Activated B cell treated with CpG ODN at 0.5 μM for 24 hours (primary cell): ENCODE measurements at regions not wholly inside any gene's neighbourhood (a gene's known extent, or its start where the extent isn't known, plus 50 kb on each side); places are given as distances from the start of the nearest gene placed in this dataset.

Experiments
- ATAC-seq: fragments of 200-7000 bp; cut with Tn5 transposase; one replicate; pipeline ENCODE4 v1.10.0; 2021; ENCODE audit warnings: low read depth, mild to moderate bottlenecking, moderate library complexity
- CTCF ChIA-PET: fragments of 350-600 bp; sonication (Branson Sonifier 250); formaldehyde crosslinking; loops from one replicate; lab custom pipeline; 2021; ENCODE audit warnings: antibody characterized with exemption; lab: Charles Lee
- POLR2A ChIA-PET: fragments of 350-600 bp; sonication (Branson Sonifier 250); formaldehyde crosslinking; loops from one replicate; lab custom pipeline; 2021; ENCODE audit warnings: antibody characterized with exemption; lab: Charles Lee
- DNase-seq: peaks from one replicate; pipeline ENCODE4 v3.0.0; 2022
- H3K27ac Mint-ChIP-seq: one replicate; pipeline ENCODE4 v1.8.0; 2020; ENCODE audit warnings: mixed read lengths
- H3K27me3 Mint-ChIP-seq: one replicate; pipeline ENCODE4 v1.8.0; 2021; ENCODE audit warnings: mixed read lengths
- H3K36me3 Mint-ChIP-seq: one replicate; pipeline ENCODE4 v1.8.0; 2021; ENCODE audit warnings: low read depth, mixed read lengths
- H3K4me1 Mint-ChIP-seq: one replicate; pipeline ENCODE4 v1.8.0; 2021; ENCODE audit warnings: mixed read lengths
- H3K4me3 Mint-ChIP-seq: one replicate; pipeline ENCODE4 v1.8.0; 2020; ENCODE audit warnings: mild to moderate bottlenecking, mixed read lengths
- H3K9me3 Mint-ChIP-seq: one replicate; pipeline ENCODE4 v1.8.0; 2020; ENCODE audit warnings: mixed read lengths
- CTCF ChIP-seq: fragments of 200-600 bp; IDR thresholded peaks from one replicate; pipeline ENCODE4 v1.8.0; 2022; ENCODE audit warnings: antibody characterized with exemption, mild to moderate bottlenecking
- intact Hi-C: fragments of 100-400 bp; cut with micrococcal nuclease; formaldehyde crosslinking; loops from one replicate; pipeline ENCODE4 v1.15.1; 2024

GRCh38 chr14:81955123-81955522 lies 421.5 kb upstream of the SEL1L start:
- POLR2A ChIA-PET = no interaction called here
- Mint-ChIP-seq H3K27me3 (no peaks in the 10 kb centered on the region), H3K27ac (no peak overlapping the region), H3K4me3 (no peak overlapping the region), H3K9me3 (no peaks in the 10 kb centered on the region), H3K4me1 (no peaks in the 10 kb centered on the region), H3K36me3 (no peaks in the 10 kb centered on the region)
- intact Hi-C loops = no loop called here
- ATAC-seq (no peak), DNase-seq (no peak)
- no peak for TF ChIP-seq CTCF
- CTCF ChIA-PET = no interaction called here

- H3K27me3 Mint-ChIP-seq = no peaks in the 10 kb centered on the region
- CTCF ChIA-PET = no interaction called here
- intact Hi-C loops = no loop called here
- peaks cover 6% of the 10 kb centered on the region for H3K9me3 Mint-ChIP-seq
- no peak for TF ChIP-seq CTCF
- no peak for ATAC-seq
- DNase-seq = no peak
- H3K27ac Mint-ChIP-seq = no peak overlapping the region
- H3K4me3 Mint-ChIP-seq = no peak overlapping the region
- H3K4me1 Mint-ChIP-seq = no peaks in the 10 kb centered on the region
- POLR2A ChIA-PET = no interaction called here
- no peaks in the 10 kb centered on the region for H3K36me3 Mint-ChIP-seq
These were observed 427.1 kb upstream of the SEL1L start for GRCh38 chr14:81960781-81961180.

GRCh38 chr14:81963846-81964245 lies 430.2 kb upstream of the SEL1L start:
- no peaks in the 10 kb centered on the region for H3K36me3 Mint-ChIP-seq
- no peak overlapping the region for H3K27ac Mint-ChIP-seq
- ATAC-seq (no peak), DNase-seq (no peak)
- H3K27me3 Mint-ChIP-seq = no peaks in the 10 kb centered on the region
- ChIA-PET CTCF (no interaction called here), POLR2A (no interaction called here)
- H3K4me3 Mint-ChIP-seq = no peak overlapping the region
- intact Hi-C loops = no loop called here
- no peak for TF ChIP-seq CTCF
- peaks cover 25% of the 10 kb centered on the region for H3K9me3 Mint-ChIP-seq
- no peaks in the 10 kb centered on the region for H3K4me1 Mint-ChIP-seq

GRCh38 chr14:81970307-81970706 lies 436.7 kb upstream of the SEL1L start:
- Mint-ChIP-seq H3K9me3 (peaks cover 42% of the 10 kb centered on the region), H3K27ac (no peak overlapping the region)

GRCh38 chr14:81971911-81972310 lies 438.3 kb upstream of the SEL1L start:
- H3K36me3 Mint-ChIP-seq = no peaks in the 10 kb centered on the region
- DNase-seq (no peak), ATAC-seq (no peak)
- TF ChIP-seq CTCF = no peak
- H3K4me1 Mint-ChIP-seq = no peaks in the 10 kb centered on the region
- intact Hi-C loops = no loop called here
- no peak overlapping the region for H3K27ac Mint-ChIP-seq
- H3K9me3 Mint-ChIP-seq = peaks cover 33% of the 10 kb centered on the region
- POLR2A ChIA-PET = no interaction called here
- no peak overlapping the region for H3K4me3 Mint-ChIP-seq
- CTCF ChIA-PET = no interaction called here
- H3K27me3 Mint-ChIP-seq = no peaks in the 10 kb centered on the region

More at GRCh38 chr14:81970307-81970706, 436.7 kb upstream of the SEL1L start:
- intact Hi-C loops = no loop called here
- Mint-ChIP-seq H3K36me3 (no peaks in the 10 kb centered on the region), H3K4me1 (no peaks in the 10 kb centered on the region), H3K27me3 (no peaks in the 10 kb centered on the region), H3K4me3 (no peak overlapping the region)
- DNase-seq (no peak), ATAC-seq (no peak)
- no peak for TF ChIP-seq CTCF
- ChIA-PET CTCF (no interaction called here), POLR2A (no interaction called here)
